Stimulated activated effector memory CD8-positive, alpha-beta T cell treated with anti-CD3 and anti-CD28 coated beads, Interleukin-12 subunit alpha, Interleukin-12 subunit beta, amount 100 ng/mL, for 72 hours (primary cell): ENCODE measurements at regions not wholly inside any gene's neighbourhood (a gene's known extent, or its start where the extent isn't known, plus 50 kb on each side); places are given as distances from the start of the nearest gene placed in this dataset.
"Not testable (repeated sequence)": the region's sequence is repeated elsewhere in the genome, so short reads cannot be mapped to it uniquely, and the experiment has no call there.

Source experiments
- ATAC-seq: fragments of 150-1000 bp; cut with Tn5 transposase; 2 replicates; pipeline ENCODE4 v1.10.0; 2021
- DNase-seq, 2 donors: peaks; one replicate each; pipeline ENCODE4 v3.0.0; 2021 to 2022; ENCODE audit warnings: low spot score in 2 of 2
- H3K27ac Mint-ChIP-seq: one replicate; pipeline ENCODE4 v1.8.0; 2022; ENCODE audit warnings: mild to moderate bottlenecking, mixed read lengths
- H3K36me3 Mint-ChIP-seq: one replicate; pipeline ENCODE4 v1.8.0; 2022; ENCODE audit warnings: mild to moderate bottlenecking, mixed read lengths
- H3K4me1 Mint-ChIP-seq: one replicate; pipeline ENCODE4 v1.8.0; 2022; ENCODE audit warnings: mixed read lengths
- H3K4me3 Mint-ChIP-seq: one replicate; pipeline ENCODE4 v1.8.0; 2022; ENCODE audit warnings: mild to moderate bottlenecking, mixed read lengths
- H3K9me3 Mint-ChIP-seq: one replicate; pipeline ENCODE4 v1.8.0; 2022; ENCODE audit warnings: mixed read lengths

DNA sequence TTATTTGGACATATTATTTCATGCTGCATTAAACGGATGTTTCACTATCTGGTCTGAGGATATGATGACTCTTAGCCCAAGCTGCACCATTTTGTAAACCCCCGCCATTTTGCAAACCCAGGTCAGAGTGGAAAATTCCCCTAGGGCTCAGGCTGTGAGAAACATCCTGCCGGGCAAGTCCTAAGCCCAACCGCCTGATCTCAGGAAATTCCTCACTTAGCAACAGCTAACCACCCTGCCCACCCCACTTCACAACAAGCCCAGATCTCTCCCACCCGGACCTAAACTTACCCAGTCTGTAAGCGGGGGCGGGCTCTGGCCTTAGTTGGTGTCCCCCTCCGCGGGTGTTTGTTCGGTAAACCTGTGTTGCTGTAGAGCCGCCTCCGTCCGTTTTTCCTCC is 2747.1 kb downstream of the PCDH7 start:
- no peak overlapping the region for H3K4me3 Mint-ChIP-seq
- H3K4me1 Mint-ChIP-seq = no peaks in the 10 kb centered on the region
- peaks cover 19% of the 10 kb centered on the region for H3K9me3 Mint-ChIP-seq
- H3K36me3 Mint-ChIP-seq = no peaks in the 10 kb centered on the region
- H3K27ac Mint-ChIP-seq = no peak overlapping the region
- DNase-seq (no peak), ATAC-seq (no peak)

DNA sequence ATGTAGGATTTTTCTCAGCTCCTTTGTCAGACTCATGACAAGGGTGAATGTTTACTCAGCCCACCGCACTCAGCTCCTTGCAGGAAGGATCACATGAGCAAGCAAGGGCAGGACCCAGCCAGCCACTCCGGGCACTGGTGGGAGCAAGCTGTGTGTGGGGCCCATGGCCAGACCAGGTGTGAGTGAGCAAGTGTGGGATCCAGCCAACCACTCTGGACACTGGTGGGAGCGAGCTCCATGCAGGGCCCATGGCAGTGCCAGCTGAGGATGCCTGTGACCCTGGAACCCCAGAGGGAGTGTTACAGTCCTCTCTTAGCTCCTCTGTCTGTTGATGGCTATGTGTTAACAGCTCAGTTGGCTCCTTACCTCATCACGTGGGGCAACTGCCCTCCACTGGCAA is 2750.6 kb downstream of the PCDH7 start:
- ATAC-seq (no peak), DNase-seq (no peak)
- no peaks in the 10 kb centered on the region for H3K4me1 Mint-ChIP-seq
- peaks cover 10% of the 10 kb centered on the region for H3K9me3 Mint-ChIP-seq
- H3K4me3 Mint-ChIP-seq = no peak overlapping the region
- no peaks in the 10 kb centered on the region for H3K36me3 Mint-ChIP-seq
- H3K27ac Mint-ChIP-seq = no peak overlapping the region

DNA sequence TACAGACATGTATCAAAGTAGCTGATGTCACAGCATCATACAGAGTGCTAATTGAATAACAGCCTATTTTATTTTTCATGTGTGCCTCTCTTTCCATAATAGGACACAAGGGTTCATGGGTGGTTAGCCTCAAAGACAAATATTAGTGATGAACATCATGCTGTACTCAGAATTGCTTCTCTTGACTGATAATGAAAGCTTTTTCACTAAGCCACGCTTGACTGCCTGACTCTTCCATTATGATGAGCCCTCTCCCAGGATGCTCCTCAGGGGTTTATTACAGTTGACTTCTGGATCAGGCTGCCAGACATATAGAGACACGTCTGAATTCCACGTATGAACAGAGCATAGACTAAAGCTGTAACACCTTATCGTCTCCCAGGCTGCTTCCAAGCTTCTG is 2757.5 kb downstream of the PCDH7 start:
- Mint-ChIP-seq H3K4me1 (no peaks in the 10 kb centered on the region), H3K36me3 (no peaks in the 10 kb centered on the region), H3K9me3 (peaks cover 8% of the 10 kb centered on the region), H3K4me3 (no peak overlapping the region), H3K27ac (no peak overlapping the region)
- ATAC-seq (no peak), DNase-seq (no peak)

GRCh38 chr4:33482773-33483172 is 2761.5 kb downstream of the ARAP2 start:
- no peaks in the 10 kb centered on the region for H3K4me1 Mint-ChIP-seq

DNA sequence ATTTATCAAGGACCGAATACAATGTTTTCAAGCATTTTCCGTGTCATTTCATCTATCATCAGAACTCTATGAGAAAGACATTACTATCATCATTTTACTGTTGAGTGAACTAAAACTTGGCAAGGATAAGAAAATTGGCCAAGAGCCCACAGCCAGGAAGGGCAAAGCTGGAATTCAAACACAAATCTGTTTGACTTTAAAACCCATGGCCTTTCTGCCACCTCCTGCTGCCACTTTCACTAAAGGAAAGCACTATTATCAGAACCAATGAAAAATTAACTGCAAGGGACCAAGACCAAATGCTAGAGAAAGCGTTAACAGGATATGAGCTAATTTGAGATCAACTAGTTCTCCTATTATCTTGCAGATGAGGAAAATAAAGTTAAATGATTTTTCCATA is 2759.2 kb downstream of the ARAP2 start:
- Mint-ChIP-seq H3K4me1 (no peaks in the 10 kb centered on the region), H3K27ac (no peak overlapping the region), H3K9me3 (peaks cover 16% of the 10 kb centered on the region), H3K36me3 (no peaks in the 10 kb centered on the region), H3K4me3 (no peak overlapping the region)
- no peak for DNase-seq
- ATAC-seq = no peak

More at GRCh38 chr4:33482773-33483172, 2761.5 kb downstream of the ARAP2 start:
- H3K27ac Mint-ChIP-seq = no peak overlapping the region
- no peaks in the 10 kb centered on the region for H3K36me3 Mint-ChIP-seq
- ATAC-seq (no peak), DNase-seq (no peak)
- H3K9me3 Mint-ChIP-seq = peaks cover 11% of the 10 kb centered on the region
- no peak overlapping the region for H3K4me3 Mint-ChIP-seq

DNA sequence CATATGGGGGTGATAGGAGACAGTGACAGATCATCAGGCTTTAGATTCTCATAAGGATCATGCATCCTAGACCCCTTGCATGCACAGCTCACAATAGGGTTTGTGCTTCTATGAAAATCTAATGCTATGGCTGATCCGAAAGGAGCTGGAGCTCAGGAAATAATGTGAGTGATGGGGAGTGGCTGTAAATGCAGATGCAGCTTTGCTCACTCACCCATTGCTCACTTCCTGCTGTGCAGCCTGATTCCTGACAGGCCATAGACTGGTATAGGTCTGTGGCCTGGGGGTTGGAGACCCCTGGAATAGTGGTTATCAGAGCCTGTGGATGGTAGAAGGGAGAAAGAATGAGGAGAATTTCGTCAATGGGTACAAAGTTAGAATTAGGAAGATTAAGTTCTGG is 2751.1 kb downstream of the ARAP2 start:
- peaks cover 10% of the 10 kb centered on the region for H3K9me3 Mint-ChIP-seq
- no peak overlapping the region for H3K4me3 Mint-ChIP-seq
- ATAC-seq = no peak
- H3K27ac Mint-ChIP-seq = no peak overlapping the region
- no peaks in the 10 kb centered on the region for H3K36me3 Mint-ChIP-seq
- DNase-seq = no peak
- no peaks in the 10 kb centered on the region for H3K4me1 Mint-ChIP-seq

DNA sequence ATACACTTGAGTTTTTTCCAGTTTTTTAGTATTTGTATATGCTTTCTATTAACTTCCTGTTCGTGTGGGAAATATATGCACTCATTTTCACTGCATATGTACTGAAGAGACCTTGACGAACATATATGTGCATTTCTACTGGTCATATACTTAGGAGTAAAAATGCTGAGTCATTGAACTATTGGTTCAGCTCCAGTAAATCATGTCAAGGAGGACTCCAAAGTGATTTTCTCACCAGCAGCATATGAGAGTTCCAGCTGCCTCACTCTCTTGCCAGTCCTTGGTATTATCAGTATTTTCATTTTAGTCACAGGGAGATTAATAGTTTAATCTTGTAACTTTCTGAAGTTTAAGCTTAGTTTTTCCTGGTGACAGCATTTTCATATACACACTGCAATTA is 2750.2 kb downstream of the ARAP2 start:
- no peaks in the 10 kb centered on the region for H3K36me3 Mint-ChIP-seq
- H3K9me3 Mint-ChIP-seq = peaks cover 10% of the 10 kb centered on the region
- H3K4me3 Mint-ChIP-seq = no peak overlapping the region
- no peaks in the 10 kb centered on the region for H3K4me1 Mint-ChIP-seq
- H3K27ac Mint-ChIP-seq = no peak overlapping the region
- ATAC-seq (no peak), DNase-seq (no peak)

GRCh38 chr4:33501587-33501986 is 2742.7 kb downstream of the ARAP2 start:
- H3K27ac Mint-ChIP-seq, DNase-seq, H3K4me1 Mint-ChIP-seq, ATAC-seq, H3K4me3 Mint-ChIP-seq, H3K36me3 Mint-ChIP-seq: not testable (repeated sequence)
- H3K9me3 Mint-ChIP-seq = peaks cover 18% of the 10 kb centered on the region

GRCh38 chr4:33512397-33512796 is 2731.9 kb downstream of the ARAP2 start:
- Mint-ChIP-seq H3K36me3 (no peaks in the 10 kb centered on the region), H3K4me1 (no peaks in the 10 kb centered on the region), H3K4me3 (no peak overlapping the region), H3K27ac (no peak overlapping the region), H3K9me3 (peaks cover 18% of the 10 kb centered on the region)
- ATAC-seq (no peak), DNase-seq (no peak)

DNA sequence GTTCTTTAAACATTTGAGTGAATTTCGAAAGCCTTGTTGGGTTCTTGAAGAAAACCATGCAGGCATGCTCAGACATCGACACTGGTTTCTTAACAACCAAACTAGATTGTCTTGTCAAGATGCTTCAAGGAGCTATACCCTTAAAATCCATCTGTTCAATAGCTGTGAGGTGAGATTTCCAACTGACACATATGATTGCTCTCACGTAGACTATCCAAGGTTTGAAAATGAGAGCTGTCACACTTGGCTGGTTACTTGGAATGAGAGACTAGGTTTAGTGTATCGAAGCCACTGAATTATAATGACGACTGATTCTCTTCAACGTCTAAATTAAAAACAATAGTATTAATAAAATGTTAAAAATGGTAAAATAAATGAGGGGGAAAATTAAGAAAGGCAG is 2725.5 kb downstream of the ARAP2 start:
- no peak for ATAC-seq
- Mint-ChIP-seq H3K36me3 (no peaks in the 10 kb centered on the region), H3K27ac (no peak overlapping the region), H3K9me3 (peaks cover 16% of the 10 kb centered on the region), H3K4me1 (no peaks in the 10 kb centered on the region), H3K4me3 (no peak overlapping the region)
- DNase-seq = no peak

DNA sequence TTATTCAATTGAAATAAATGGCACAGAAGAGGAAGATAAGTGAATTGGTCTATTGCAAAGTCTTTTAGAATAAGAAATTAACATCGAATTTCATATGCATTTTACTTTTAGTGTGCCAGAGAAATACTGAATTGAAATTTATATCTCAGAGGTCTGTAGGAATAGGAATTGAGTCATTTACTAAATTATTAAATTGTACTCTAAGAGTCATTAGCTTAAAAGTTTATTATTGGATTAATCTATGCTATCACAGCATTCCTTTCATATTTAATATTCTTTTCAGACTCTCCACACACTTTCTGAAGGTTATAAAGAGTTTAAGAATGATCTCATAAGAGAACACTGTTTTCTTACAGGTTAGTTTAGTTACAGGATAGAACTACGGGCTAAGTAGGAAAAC is 2711.5 kb downstream of the ARAP2 start:
- H3K27ac Mint-ChIP-seq = no peak overlapping the region
- no peak for ATAC-seq
- no peak for DNase-seq
- H3K4me1 Mint-ChIP-seq = no peaks in the 10 kb centered on the region
- H3K36me3 Mint-ChIP-seq = no peaks in the 10 kb centered on the region
- H3K4me3 Mint-ChIP-seq = no peak overlapping the region
- H3K9me3 Mint-ChIP-seq = peaks cover 15% of the 10 kb centered on the region

DNA sequence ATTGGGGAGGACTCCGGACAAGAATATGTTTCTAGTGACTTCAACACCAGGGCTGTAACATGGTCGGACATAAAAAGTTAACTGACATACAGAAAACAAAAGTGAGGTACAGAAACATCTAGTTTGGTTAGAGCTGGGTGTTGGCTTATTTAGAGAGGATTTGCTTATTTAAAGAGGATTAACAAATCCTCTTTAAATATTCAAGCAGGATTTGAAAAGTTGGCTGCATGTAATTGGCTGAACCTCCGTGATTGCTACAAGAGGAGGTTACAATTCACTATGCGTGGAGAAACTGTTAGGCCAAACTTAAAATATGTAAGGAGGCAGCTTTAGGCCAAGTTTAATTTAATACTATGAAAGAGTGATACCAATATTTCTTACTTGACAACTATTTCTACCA is 2707.4 kb downstream of the ARAP2 start:
- H3K9me3 Mint-ChIP-seq = peaks cover 10% of the 10 kb centered on the region
- H3K27ac Mint-ChIP-seq = no peak overlapping the region
- H3K4me3 Mint-ChIP-seq = no peak overlapping the region
- DNase-seq (no peak), ATAC-seq (no peak)
- no peaks in the 10 kb centered on the region for H3K36me3 Mint-ChIP-seq
- no peaks in the 10 kb centered on the region for H3K4me1 Mint-ChIP-seq

DNA sequence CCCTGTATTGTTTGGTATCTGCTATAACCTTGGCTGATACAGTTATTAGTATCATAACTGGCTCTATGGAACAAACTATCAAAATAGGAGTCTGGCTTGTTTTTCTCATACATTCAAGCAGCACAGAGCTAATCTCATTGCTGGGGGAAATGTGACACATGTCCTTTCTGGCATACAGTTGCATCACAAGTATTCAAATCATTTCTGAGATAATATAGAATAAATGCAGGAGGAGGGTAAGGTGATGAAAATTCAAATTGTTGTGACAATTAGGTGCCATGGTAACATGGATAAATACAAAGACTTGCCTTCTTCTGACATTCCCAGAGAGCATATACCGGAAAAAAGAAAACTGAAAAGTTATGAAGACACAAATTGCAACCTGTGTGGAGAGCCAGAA is 2706.8 kb downstream of the ARAP2 start:
- H3K27ac Mint-ChIP-seq = no peak overlapping the region
- no peak overlapping the region for H3K4me3 Mint-ChIP-seq
- ATAC-seq (no peak), DNase-seq (no peak)
- H3K36me3 Mint-ChIP-seq = no peaks in the 10 kb centered on the region
- peaks cover 8% of the 10 kb centered on the region for H3K9me3 Mint-ChIP-seq
- H3K4me1 Mint-ChIP-seq = no peaks in the 10 kb centered on the region

DNA sequence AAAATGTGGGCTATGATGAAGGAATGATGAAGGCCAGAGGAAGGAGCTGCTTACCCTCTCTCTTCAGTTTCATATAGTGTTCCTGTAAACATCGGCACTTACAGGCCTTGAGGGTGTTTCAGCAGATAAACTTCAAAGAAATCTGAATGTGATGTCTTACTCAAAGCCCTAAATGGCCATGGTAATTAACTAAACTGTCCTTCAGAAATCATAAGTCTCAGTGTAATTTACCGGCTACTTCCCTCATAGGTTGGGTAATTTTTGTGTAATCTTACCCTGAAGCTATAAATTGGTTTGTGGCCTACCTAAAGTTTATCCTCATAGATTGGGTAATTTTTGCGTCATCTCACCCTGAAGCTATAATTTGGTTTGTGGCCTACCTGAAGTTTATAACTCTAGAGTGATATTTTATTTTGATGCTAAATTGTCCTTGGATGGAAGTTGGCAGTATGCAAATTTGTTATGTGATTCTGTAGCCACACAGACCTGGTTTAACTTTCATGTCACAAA is 2700.3 kb downstream of the ARAP2 start:
- H3K4me3 Mint-ChIP-seq = no peak overlapping the region
- H3K4me1 Mint-ChIP-seq = no peaks in the 10 kb centered on the region
- peaks cover 14% of the 10 kb centered on the region for H3K9me3 Mint-ChIP-seq
- ATAC-seq (no peak), DNase-seq (no peak)
- H3K36me3 Mint-ChIP-seq = no peaks in the 10 kb centered on the region
- no peak overlapping the region for H3K27ac Mint-ChIP-seq

DNA sequence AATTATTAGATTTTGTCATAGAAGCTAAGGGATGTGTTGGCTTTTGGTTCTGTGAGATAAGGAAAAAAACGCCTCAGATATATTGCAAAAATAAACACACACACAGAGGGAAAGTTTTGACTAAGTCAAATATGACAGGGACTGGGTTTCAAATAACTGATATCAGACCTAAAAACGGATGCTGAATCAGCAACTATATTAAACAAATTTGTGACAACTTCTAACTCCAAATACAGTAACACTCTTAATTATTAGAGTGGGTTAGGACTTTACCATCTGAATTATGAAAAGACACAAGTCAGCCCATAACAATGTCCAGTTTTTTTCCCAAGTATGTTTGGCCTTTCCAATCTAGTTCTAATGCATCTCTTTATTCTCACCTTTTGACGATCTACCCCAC is 2693.1 kb downstream of the ARAP2 start:
- no peak overlapping the region for H3K27ac Mint-ChIP-seq
- no peak overlapping the region for H3K4me3 Mint-ChIP-seq
- no peak for ATAC-seq
- H3K36me3 Mint-ChIP-seq = no peaks in the 10 kb centered on the region
- DNase-seq = no peak
- no peaks in the 10 kb centered on the region for H3K4me1 Mint-ChIP-seq
- H3K9me3 Mint-ChIP-seq = peaks cover 27% of the 10 kb centered on the region

GRCh38 chr4:33561259-33561658 is 2683.1 kb downstream of the ARAP2 start:
- H3K4me3 Mint-ChIP-seq = no peak overlapping the region
- DNase-seq (no peak), ATAC-seq (no peak)
- H3K27ac Mint-ChIP-seq = no peak overlapping the region
- H3K9me3 Mint-ChIP-seq = peaks cover 4% of the 10 kb centered on the region
- no peaks in the 10 kb centered on the region for H3K36me3 Mint-ChIP-seq
- no peaks in the 10 kb centered on the region for H3K4me1 Mint-ChIP-seq

DNA sequence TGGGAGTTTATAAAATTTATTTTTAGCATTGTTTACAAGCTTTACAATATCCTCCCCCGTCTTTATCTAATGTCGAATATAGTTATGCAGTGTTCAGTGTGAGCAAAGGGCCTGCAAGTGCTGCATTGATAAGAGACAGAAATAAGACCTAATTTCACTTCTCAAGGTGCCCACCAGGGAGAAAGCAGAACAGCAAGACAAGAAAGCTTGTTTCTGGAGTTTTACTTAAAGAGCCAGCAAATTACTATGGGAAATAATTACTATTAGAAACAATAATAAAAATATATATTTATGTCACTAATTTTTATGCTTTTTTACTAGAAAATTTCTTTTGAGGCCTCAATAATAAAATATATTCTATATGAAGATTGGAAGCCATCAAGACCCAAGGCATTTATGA is 2677.7 kb downstream of the ARAP2 start:
- H3K9me3 Mint-ChIP-seq = peaks cover 4% of the 10 kb centered on the region
- no peak overlapping the region for H3K4me3 Mint-ChIP-seq
- H3K36me3 Mint-ChIP-seq = no peaks in the 10 kb centered on the region
- ATAC-seq = no peak
- H3K27ac Mint-ChIP-seq = no peak overlapping the region
- no peak for DNase-seq
- no peaks in the 10 kb centered on the region for H3K4me1 Mint-ChIP-seq
